A673 (cell line): ENCODE measurements at regions not wholly inside any gene's neighbourhood (a gene's known extent, or its start where the extent isn't known, plus 50 kb on each side); places are given as distances from the start of the nearest gene placed in this dataset.

Experiments
- CTCF ChIP-seq: fragments of 300-800, 200-600 bp; sonication (generic); conservative IDR thresholded peaks from 2 replicates; pipeline ENCODE4 v1.5.1; 2017; ENCODE audit warnings: low read depth, mild to moderate bottlenecking, antibody characterized with exemption, low read length, moderate library complexity, mixed read lengths
- EZH2 ChIP-seq: fragments of 200-600 bp; sonication (generic); IDR thresholded peaks from 2 replicates; pipeline ENCODE4 v1.6.1; 2017; ENCODE audit warnings: borderline replicate concordance, low read depth, mild to moderate bottlenecking, mixed read lengths, antibody characterized with exemption, low read length; ENCODE audit not compliant: poor library complexity, severe bottlenecking

- TF ChIP-seq CTCF (no peak), EZH2 (no peak)
These were observed 2584.1 kb upstream of the PCDH20 start for GRCh38 chr13:63999614-64000305.
